ENCODE measurements at regions not wholly inside any gene's neighbourhood (a gene's known extent, or its start where the extent isn't known, plus 50 kb on each side); places are given as distances from the start of the nearest gene placed in this dataset.

DNA sequence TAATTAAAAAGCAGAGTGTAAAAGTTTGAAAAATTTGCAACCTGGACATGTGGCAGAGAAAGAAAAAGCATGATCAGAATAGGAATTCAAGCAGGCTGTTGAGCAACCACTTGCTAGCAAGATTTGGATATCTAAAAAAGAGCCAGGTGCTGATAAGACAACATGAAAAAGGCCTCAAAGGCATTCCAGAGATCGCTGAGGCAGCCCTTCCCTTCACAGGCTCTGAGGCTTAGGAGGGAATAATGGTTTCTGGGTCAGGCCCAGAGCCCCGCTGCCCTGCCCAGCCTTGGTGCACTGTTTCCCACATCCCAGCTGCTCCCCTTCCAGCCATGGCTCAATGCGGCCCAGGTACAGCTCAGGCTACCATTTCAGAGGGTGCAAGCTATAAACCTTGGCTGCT is 64.1 kb upstream of the EEPD1 start:
- WGBS: 93% methylated on average over 3 of the region's 3 CpGs
- Histone ChIP-seq H3K36me3 (ENCODE audit: insufficient read depth, low read length) (no peaks in the 10 kb centered on the region), H3K9ac (ENCODE audit: low read depth, low read length) (no peak overlapping the region), H3K4me3 (ENCODE audit: low read length) (no peak overlapping the region), H3K27ac (ENCODE audit: low read depth, low read length) (no peak overlapping the region), H3K27me3 (ENCODE audit: insufficient read depth, low read length) (peaks cover 2% of the 10 kb centered on the region; the same call in 1 of the 2 replicates), H3K9me3 (ENCODE audit: insufficient read depth, low read depth, low read length) (0 out of 2 replicates have a peak, but pooled peaks cover 8% of the 10 kb centered on the region), H3K4me1 (ENCODE audit: insufficient read depth, low read length) (no peaks in the 10 kb centered on the region; the same call in 1 of the 2 replicates)

DNA sequence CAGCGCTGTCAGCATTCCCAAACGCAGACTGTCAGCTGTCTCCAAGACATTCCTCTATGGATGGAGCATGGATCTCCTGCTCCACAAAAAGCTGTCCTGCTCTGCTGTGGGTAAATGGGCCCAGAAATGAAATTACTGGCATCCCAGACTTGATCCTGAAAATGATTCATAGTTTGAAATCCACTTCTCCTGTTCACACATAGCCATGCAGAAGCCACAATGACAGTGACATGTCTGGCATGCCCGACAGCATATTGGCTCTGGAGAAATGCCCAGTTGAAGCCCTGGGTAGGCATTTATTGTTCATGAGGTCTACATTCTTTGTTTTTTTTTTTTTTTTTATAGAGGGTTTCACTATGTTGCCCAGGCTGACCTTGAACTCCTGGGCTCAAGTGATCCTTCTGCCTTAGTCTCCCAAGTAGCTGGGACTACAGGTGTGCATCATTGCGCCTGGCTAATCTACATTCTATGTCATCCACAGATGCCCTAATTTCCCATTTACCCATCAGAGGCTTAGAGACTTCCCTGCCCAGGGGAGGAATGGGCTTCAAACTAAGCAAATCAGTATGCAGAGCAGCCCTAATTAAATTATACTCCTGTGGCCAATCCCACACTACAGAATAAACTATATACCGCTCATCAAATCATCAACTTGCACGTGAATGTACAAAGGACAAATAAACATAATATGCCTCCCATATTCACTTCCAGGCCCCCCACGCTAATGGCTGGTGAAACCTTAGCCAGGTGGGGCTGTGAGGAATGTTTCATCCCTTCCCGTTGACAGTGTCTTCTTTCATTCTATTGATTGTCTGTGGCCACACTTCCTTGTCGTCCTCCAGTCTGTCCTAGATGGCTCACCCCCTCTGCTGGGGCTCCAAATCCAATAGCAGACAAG is 61.8 kb upstream of the EEPD1 start:
- Histone ChIP-seq H3K36me3 (ENCODE audit: insufficient read depth, low read length) (no peaks in the 10 kb centered on the region), H3K27me3 (ENCODE audit: insufficient read depth, low read length) (no peaks in the 10 kb centered on the region), H3K4me1 (ENCODE audit: insufficient read depth, low read length) (no peaks in the 10 kb centered on the region), H3K9me3 (ENCODE audit: insufficient read depth, low read depth, low read length) (0 out of 2 replicates have a peak, but pooled peaks cover 8% of the 10 kb centered on the region), H3K27ac (ENCODE audit: low read depth, low read length) (no peak overlapping the region), H3K4me3 (ENCODE audit: low read length) (no peak overlapping the region), H3K9ac (ENCODE audit: low read depth, low read length) (no peak overlapping the region)
- 92% methylated on average over 9 of the region's 9 CpGs for WGBS

DNA sequence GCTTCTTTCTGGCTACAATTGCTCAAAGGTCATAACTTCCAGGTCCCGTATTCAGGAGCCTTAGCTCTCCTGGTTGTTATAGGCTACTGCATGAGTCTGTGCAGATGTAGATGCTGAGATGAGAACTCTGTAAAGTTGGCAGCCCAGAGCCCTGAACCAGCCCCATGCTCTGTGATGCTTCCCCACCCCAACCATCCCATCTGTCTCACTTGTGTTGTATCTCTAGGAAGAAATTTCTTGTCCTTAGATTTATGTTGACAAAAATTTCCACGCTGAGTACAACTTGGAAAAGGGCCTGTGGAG is 61.2 kb upstream of the EEPD1 start:
- H3K4me1 ChIP-seq (ENCODE audit: insufficient read depth, low read length): no peaks in the 10 kb centered on the region
- 0 out of 2 replicates have a peak, but pooled peaks cover 8% of the 10 kb centered on the region for H3K9me3 ChIP-seq (ENCODE audit: insufficient read depth, low read depth, low read length)
- no peak overlapping the region for H3K4me3 ChIP-seq (ENCODE audit: low read length)
- no peak overlapping the region for H3K27ac ChIP-seq (ENCODE audit: low read depth, low read length)
- H3K27me3 ChIP-seq (ENCODE audit: insufficient read depth, low read length): no peaks in the 10 kb centered on the region
- no peaks in the 10 kb centered on the region for H3K36me3 ChIP-seq (ENCODE audit: insufficient read depth, low read length)
- 95% methylated on average over 2 of the region's 2 CpGs for WGBS
- no peak overlapping the region for H3K9ac ChIP-seq (ENCODE audit: low read depth, low read length)

DNA sequence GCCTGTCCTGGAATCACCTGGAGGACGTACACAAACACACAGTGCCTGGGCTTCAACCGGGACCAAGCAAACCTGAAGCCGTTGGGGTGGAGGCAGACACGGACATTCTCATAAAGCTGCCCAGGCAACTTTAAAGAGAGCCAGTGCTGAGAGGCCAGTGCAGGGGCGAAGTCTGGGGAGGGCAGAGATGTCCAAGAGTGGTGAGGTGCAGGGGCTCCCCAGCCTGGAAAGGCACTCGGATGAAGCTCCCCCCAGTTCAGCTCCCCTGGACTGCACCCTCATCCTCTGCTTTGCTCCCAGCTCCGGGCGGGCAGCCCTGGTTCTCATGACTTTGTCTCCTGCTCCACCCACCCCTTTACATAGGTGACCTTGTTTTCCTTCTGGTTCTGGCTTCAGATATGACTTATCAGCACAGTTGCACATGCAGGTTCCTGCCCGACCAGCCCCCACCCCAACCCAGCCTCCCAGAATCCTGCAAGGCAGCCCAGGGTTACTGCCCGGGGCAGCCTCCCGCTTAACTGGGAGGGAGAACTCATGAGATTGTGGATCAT is 60.8 kb upstream of the EEPD1 start:
- H3K27ac ChIP-seq (ENCODE audit: low read depth, low read length): no peak overlapping the region
- H3K4me3 ChIP-seq (ENCODE audit: low read length): no peak overlapping the region
- H3K9ac ChIP-seq (ENCODE audit: low read depth, low read length): no peak overlapping the region
- no peaks in the 10 kb centered on the region for H3K27me3 ChIP-seq (ENCODE audit: insufficient read depth, low read length)
- no peaks in the 10 kb centered on the region for H3K4me1 ChIP-seq (ENCODE audit: insufficient read depth, low read length)
- no peaks in the 10 kb centered on the region for H3K36me3 ChIP-seq (ENCODE audit: insufficient read depth, low read length)
- WGBS: 92% methylated on average over 11 of the region's 11 CpGs
- 0 out of 2 replicates have a peak, but pooled peaks cover 8% of the 10 kb centered on the region for H3K9me3 ChIP-seq (ENCODE audit: insufficient read depth, low read depth, low read length)

DNA sequence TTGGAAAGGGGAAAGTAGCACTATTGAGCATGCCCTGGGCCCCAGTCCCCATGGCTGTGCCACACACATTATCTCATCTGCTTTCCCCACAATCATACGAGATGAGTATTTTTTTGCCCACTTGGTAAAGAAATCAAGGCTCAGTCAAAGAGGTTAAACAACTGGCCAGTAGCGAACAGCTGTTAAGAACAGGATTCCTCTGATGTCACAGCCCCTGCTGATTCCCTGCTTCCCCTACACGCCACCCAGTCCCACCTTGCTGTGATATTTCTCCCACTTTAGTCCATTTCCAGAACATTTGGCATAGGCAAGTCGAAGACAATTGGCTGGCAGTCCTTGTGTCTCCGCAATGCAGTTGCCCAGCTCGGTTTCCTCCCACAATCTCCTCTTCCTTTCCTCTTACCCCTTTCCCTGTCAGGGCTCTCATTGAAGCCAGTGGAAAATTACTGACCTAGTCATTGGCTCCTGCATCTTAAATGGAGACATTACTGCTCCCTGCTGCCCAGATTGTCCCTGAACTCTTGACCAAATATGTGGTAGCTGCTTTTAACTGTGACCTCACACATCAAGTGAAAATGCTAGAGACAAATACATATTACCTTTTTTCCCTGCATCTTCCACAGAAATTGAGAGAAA is 56.5 kb upstream of the EEPD1 start:
- H3K4me1 ChIP-seq (ENCODE audit: insufficient read depth, low read length): no peaks in the 10 kb centered on the region
- no peak overlapping the region for H3K9ac ChIP-seq (ENCODE audit: low read depth, low read length)
- no peaks in the 10 kb centered on the region for H3K36me3 ChIP-seq (ENCODE audit: insufficient read depth, low read length)
- 0 out of 2 replicates have a peak, but pooled peaks cover 4% of the 10 kb centered on the region for H3K9me3 ChIP-seq (ENCODE audit: insufficient read depth, low read depth, low read length)
- no peak overlapping the region for H3K4me3 ChIP-seq (ENCODE audit: low read length)
- H3K27me3 ChIP-seq (ENCODE audit: insufficient read depth, low read length): no peaks in the 10 kb centered on the region
- no peak overlapping the region for H3K27ac ChIP-seq (ENCODE audit: low read depth, low read length)
- WGBS: 88% methylated on average over 6 of the region's 6 CpGs

DNA sequence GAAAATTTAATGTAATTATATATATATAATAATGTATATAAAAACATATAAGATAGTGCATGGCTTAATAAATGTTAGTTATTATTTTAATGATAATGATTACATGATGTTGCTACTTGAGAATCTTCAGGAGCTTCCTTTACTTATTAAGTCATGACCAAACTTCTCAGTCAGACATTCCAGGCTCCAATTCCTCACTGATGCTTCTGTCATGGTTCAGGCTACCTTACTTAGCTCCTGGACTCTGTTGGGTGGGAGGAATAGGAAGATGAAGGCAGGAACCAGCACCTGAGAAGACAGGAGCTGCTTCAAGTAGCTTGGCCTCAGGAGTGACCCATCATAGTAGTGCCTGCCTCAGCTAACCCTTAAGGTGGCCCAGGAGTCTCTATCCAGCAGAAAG is 55.0 kb upstream of the EEPD1 start:
- Histone ChIP-seq H3K9ac (ENCODE audit: low read depth, low read length) (no peak overlapping the region), H3K36me3 (ENCODE audit: insufficient read depth, low read length) (no peaks in the 10 kb centered on the region), H3K4me1 (ENCODE audit: insufficient read depth, low read length) (no peaks in the 10 kb centered on the region), H3K9me3 (ENCODE audit: insufficient read depth, low read depth, low read length) (0 out of 2 replicates have a peak, but pooled peaks cover 4% of the 10 kb centered on the region), H3K27me3 (ENCODE audit: insufficient read depth, low read length) (no peaks in the 10 kb centered on the region), H3K4me3 (ENCODE audit: low read length) (no peak overlapping the region), H3K27ac (ENCODE audit: low read depth, low read length) (no peak overlapping the region)

DNA sequence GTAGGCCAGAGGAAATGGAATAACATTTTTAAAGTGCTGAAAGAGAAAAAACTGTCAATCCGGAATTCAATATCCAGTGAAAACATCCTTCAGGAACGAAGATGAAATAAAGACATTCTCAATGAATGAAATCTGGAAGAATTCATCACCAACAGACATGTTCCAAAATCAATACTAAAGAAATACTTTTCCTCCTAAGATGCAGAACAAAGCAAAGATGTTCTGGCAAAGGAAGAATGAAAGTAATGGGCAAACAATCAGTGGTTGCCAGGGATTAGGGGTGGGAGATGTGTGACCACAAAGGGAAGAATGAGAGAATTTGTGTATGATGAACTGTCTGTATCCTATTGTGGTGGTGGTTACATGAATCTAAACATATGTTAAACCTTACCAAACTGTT is 52.8 kb upstream of the EEPD1 start:
- no peaks in the 10 kb centered on the region for H3K36me3 ChIP-seq (ENCODE audit: insufficient read depth, low read length)
- no peak overlapping the region for H3K4me3 ChIP-seq (ENCODE audit: low read length)
- no peaks in the 10 kb centered on the region for H3K9me3 ChIP-seq (ENCODE audit: insufficient read depth, low read depth, low read length)
- no peaks in the 10 kb centered on the region for H3K27me3 ChIP-seq (ENCODE audit: insufficient read depth, low read length)
- no peaks in the 10 kb centered on the region for H3K4me1 ChIP-seq (ENCODE audit: insufficient read depth, low read length)
- H3K27ac ChIP-seq (ENCODE audit: low read depth, low read length): no peak overlapping the region
- no peak overlapping the region for H3K9ac ChIP-seq (ENCODE audit: low read depth, low read length)
- 100% methylated on average over 2 of the region's 2 CpGs for WGBS

DNA sequence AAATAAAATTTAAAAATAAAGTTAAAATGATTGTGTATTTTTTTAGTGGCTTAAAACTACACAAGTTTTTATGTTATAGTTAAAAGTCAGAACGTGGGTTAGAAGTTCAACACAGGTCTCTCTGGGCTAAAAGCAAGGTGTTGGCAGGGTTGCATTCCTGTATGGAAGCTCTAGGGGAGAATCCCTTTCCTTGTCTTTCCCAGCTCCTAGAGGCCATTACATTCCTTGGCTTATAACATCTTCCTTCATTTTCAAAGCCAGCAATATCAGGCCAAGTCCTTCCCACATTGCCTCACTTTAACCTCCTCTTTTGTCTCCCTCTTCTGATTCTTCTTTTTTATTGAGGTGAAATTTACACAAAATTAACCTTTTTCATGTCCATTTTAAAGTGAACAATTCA is 52.4 kb upstream of the EEPD1 start:
- no peaks in the 10 kb centered on the region for H3K9me3 ChIP-seq (ENCODE audit: insufficient read depth, low read depth, low read length)
- H3K36me3 ChIP-seq (ENCODE audit: insufficient read depth, low read length): no peaks in the 10 kb centered on the region
- WGBS: 75% methylated on average over 1 of the region's 1 CpG
- no peak overlapping the region for H3K27ac ChIP-seq (ENCODE audit: low read depth, low read length)
- no peaks in the 10 kb centered on the region for H3K27me3 ChIP-seq (ENCODE audit: insufficient read depth, low read length)
- no peak overlapping the region for H3K4me3 ChIP-seq (ENCODE audit: low read length)
- H3K9ac ChIP-seq (ENCODE audit: low read depth, low read length): no peak overlapping the region
- H3K4me1 ChIP-seq (ENCODE audit: insufficient read depth, low read length): no peaks in the 10 kb centered on the region

All from HUES64 (cell line).